ENCODE measurements at regions not wholly inside any gene's neighbourhood (a gene's known extent, or its start where the extent isn't known, plus 50 kb on each side); places are given as distances from the start of the nearest gene placed in this dataset.

GRCh38 chr2:239502430-239503186 lies 101.8 kb upstream of the HDAC4 start:
- no peak for DNase-seq

GRCh38 chr2:239500574-239501550 lies 100.0 kb upstream of the HDAC4 start:
- DNase-seq: no peak

GRCh38 chr2:239499726-239500573 lies 99.1 kb upstream of the HDAC4 start:
- peak in 1 of 2 donors; percentile 47 for DNase-seq

- no peak for DNase-seq
Measured at GRCh38 chr2:239498981-239499634, 98.3 kb upstream of the HDAC4 start.

GRCh38 chr2:239498576-239498975 lies 97.8 kb upstream of the HDAC4 start:
- no peak for DNase-seq

- DNase-seq: no peak
Measured at GRCh38 chr2:239496700-239497099, 95.9 kb upstream of the HDAC4 start.

GRCh38 chr2:239495791-239496233 lies 95.0 kb upstream of the HDAC4 start:
- no peak for DNase-seq

GRCh38 chr2:239495175-239495574 lies 94.4 kb upstream of the HDAC4 start:
- DNase-seq: no peak

GRCh38 chr2:239494578-239494977 lies 93.8 kb upstream of the HDAC4 start:
- DNase-seq: no peak

GRCh38 chr2:239489481-239489880 lies 88.7 kb upstream of the HDAC4 start:
- DNase-seq: no peak

GRCh38 chr2:239488125-239488524 lies 87.3 kb upstream of the HDAC4 start:
- DNase-seq: no peak

- no peak for DNase-seq
Measured at GRCh38 chr2:239487272-239487671, 86.5 kb upstream of the HDAC4 start.

GRCh38 chr2:239485622-239486021 lies 84.8 kb upstream of the HDAC4 start:
- no peak for DNase-seq

- DNase-seq: no peak
Measured at GRCh38 chr2:239484571-239485355, 83.9 kb upstream of the HDAC4 start.

- no peak for DNase-seq
Measured at GRCh38 chr2:239482778-239483712, 82.2 kb upstream of the HDAC4 start.

GRCh38 chr2:239479471-239479870 lies 78.7 kb upstream of the HDAC4 start:
- no peak for DNase-seq

GRCh38 chr2:239477591-239477990 lies 76.8 kb upstream of the HDAC4 start:
- no peak for DNase-seq

GRCh38 chr2:239476757-239477585 lies 76.2 kb upstream of the HDAC4 start:
- DNase-seq: no peak

- no peak for DNase-seq
Measured at GRCh38 chr2:239476029-239476756, 75.4 kb upstream of the HDAC4 start.

Data from hippocampal formation (tissue), 2 donors.